IPS DF 4.7 (cell line): ENCODE measurements at regions not wholly inside any gene's neighbourhood (a gene's known extent, or its start where the extent isn't known, plus 50 kb on each side); places are given as distances from the start of the nearest gene placed in this dataset.
"Not testable (repeated sequence)": the region's sequence is repeated elsewhere in the genome, so short reads cannot be mapped to it uniquely, and the experiment has no call there.

Experiments used
- DNase-seq: peaks from one replicate; pipeline ENCODE4 v3.0.0-alpha.2; 2013; ENCODE audit warnings: low spot score; ENCODE audit errors: extremely low read depth

- not testable (repeated sequence) for DNase-seq
Measured at GRCh38 chr4:189846094-189846493, 94.6 kb upstream of the FRG1 start.

- DNase-seq = not testable (repeated sequence)
Measured at GRCh38 chr4:189846608-189847007, 94.1 kb upstream of the FRG1 start.

GRCh38 chr4:189848672-189849071 is 92.0 kb upstream of the FRG1 start:
- not testable (repeated sequence) for DNase-seq

DNA sequence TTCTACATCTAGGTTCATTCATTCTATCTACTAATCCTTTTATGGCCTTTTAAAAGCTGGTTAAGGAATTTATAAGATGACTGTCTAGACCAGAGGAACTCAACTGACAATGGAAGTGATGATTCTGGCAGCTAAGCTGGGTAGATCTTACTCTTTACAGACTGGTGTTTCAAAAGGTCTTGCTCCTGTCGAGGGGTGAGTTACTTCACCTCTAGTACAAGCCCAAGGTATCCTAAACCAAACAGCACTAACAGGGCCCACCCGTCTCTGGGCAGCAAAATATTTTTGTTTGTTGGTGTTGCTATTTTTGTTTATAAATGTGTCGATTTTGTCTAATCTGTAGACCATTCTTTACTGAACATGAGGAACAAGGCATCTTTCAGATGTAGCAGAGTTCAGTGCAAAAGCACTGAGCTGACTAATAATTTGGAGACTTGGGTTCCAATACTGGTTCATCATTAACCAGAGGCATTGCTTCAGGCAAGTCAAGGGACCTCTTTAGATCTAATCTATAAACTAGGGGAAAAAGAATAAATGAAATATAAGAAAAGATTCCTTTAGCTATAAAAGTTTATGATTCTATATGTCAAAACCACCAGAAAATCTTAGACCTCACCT is 90.3 kb upstream of the FRG1 start:
- DNase-seq = no peak

- no peak for DNase-seq
Measured at GRCh38 chr4:189858435-189858834, 82.2 kb upstream of the FRG1 start.

DNA sequence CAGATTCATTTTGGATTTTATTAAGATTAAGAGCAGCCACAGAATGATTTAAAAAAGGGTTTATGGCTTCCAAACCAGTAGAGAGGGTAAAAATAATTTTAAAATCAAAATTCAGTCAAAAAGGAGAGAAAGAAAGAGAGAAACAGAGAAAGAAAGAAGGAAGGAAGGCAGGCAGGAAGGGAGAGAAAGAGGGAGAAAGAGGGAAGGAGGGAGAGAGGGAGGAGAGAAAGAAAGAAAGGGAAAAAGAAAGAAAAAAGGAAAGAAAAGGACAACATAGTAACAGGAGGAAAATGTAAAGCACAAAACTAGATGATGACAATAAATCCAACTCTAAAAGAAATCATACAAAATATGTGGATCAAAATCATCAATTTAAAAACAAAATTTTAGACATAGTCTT is 79.6 kb upstream of the FRG1 start:
- no peak for DNase-seq

- no peak for DNase-seq
Measured at GRCh38 chr4:189869236-189869635, 71.4 kb upstream of the FRG1 start.

- no peak for DNase-seq
Measured at GRCh38 chr4:189870511-189871234, 70.0 kb upstream of the FRG1 start.

DNA sequence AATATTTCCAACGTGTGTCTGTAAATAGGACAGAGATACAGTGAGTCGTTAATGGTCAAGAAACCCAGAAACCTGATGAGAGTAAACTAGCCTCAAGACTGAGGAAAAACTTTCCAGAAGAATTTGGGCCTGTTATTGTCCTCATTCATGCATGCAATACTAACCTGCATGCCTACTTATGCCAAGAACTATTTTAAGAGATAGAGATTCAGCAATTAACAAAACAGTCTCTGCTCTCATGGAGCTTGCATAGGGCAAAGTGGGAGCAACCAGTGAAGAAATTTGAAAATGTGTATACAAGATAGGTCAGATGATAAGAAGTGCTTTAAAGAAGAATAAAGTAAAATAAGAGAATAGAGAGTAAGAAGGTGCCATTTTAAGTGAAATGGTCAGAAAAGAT is 66.1 kb upstream of the FRG1 start:
- no peak for DNase-seq

DNA sequence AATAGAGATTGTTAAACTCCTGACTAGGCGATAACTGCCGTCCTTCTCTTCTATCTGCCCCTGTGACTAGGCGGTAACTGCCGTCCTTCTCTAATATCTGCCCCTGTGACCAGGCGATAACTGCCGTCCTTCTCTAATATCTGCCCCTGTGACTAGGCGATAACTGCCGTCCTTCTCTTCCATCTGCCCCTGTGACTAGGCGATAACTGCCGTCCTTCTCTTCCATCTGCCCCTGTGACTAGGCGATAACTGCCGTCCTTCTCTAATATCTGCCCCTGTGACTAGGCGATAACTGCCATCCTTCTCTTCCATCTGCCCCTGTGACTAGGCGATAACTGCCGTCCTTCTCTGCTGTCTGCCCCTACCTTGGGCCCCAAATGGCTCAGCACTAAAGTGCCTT is 59.5 kb upstream of the FRG1 start:
- not testable (repeated sequence) for DNase-seq

DNA sequence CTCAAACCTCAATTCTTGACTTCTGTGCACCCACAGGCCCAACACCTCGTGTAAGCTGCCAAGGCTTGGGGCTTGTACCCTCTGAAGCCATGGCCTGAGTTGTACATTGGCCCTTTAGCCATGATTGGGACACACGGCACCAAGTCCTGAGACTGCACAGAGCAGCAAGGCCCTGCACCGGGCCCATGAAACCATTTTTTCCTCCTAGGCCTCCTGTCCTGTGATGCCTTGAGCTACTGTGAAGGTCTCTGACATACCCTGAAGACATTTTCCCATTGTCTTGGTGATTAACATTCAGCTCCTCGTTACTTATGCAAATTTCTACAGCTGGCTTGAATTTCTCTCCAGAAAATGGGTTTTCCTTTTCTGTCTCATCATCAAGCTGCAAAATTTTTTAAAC is 52.3 kb upstream of the FRG1 start:
- DNase-seq = not testable (repeated sequence)
